ENCODE measurements at regions not wholly inside any gene's neighbourhood (a gene's known extent, or its start where the extent isn't known, plus 50 kb on each side); places are given as distances from the start of the nearest gene placed in this dataset.
"Not testable (repeated sequence)": the region's sequence is repeated elsewhere in the genome, so short reads cannot be mapped to it uniquely, and the experiment has no call there.

DNA sequence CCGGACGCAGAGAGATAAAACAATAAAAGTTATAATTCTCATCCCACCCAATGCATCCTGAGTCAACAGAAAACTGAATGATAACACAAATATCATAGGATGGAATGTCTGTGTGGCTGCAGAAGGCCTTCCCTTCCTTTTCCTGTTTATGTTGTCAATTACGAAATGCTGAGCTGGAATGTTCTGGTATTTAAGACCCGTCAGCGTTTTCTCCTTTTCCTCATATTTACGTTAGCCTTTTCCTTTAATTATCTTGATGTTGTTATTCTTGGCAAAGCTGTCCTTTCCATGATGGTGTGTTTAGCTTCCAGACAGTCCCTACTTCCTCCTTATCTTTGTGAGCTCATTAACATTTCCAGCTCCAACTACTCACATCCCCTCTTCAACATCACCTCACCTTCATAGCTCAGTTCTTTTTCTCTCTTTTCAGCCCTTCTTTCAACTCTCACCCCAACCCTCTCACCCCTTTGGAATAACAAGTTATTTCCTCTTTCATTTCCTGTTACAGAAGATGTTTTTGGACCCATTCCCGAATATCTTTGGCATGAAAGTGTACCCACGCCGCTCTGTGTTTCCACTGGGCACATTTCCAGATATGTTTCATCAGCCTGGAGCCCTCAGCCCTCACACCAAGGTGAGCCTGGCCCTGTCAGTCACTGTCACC, 221.6 kb downstream of the NR2F1-AS1 start:
- peak in 2 of 4 donors; percentile 53 to 54 for DNase-seq (ENCODE audit: low read depth in 4 of 4, low spot score in 3 of 4)

- DNase-seq (ENCODE audit: low read depth in 4 of 4, low spot score in 3 of 4) = no peak
Measured at GRCh38 chr5:93358176-93358575, 222.8 kb downstream of the NR2F1-AS1 start.

DNA sequence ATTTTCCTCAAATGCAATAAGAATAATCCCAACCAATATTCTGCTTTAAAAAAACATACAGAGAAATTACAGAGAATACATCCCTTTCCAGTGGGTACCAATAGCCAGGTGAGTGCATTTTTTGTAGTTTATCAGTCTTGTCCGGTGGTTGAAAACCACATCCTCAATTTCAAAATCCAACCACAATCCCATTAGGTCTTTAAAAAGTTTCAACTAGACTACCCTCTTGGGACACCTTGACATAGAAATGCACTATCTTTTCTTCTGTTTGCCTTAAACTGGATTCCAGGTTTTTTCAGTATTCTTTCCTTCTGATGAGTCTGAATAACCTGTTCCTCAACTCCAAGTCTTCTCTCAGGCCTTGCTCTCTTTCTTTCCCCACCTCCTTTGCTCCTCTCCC, 223.3 kb downstream of the NR2F1-AS1 start:
- no peak for DNase-seq (ENCODE audit: low read depth in 4 of 4, low spot score in 3 of 4)

DNA sequence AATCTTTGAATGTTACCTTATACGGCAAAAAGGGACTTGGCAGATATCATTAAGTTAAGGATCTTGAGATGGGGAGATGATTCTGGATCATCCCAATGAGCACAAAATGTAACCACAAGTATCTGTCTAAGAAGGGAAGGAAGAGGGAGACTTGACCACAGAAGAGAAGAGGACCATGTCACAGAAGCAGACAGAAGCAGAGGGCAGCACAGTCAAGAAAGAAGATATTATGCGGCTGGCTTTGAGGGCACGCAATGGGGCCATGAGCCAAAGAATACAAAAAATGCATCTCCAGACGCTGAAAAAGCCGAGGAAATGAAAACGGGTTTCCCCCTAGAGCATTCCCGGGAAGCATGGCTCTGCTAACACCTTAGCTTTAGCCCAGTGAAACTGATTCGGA, 225.3 kb downstream of the NR2F1-AS1 start:
- DNase-seq (ENCODE audit: low read depth in 4 of 4, low spot score in 3 of 4) = no peak

DNA sequence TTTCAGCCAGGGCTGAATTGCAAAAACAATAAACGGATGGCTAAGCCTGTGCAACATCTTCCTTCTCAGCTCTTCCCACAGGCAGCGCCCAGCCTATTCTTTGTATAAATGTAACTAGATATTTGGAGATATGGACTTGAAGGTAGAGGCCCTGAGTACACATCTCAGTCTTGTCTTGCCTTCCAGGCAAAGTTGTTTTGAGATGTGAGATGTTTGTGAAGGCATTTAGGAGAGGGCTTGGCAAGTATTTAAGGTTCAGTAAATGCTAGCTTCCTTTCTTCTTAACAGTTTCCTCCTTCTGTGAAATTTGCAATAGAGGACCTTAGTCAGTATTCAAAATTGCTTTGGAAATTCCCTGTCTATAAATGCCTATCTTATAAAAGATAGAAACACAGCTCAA, 228.8 kb downstream of the NR2F1-AS1 start:
- DNase-seq (ENCODE audit: low read depth in 4 of 4, low spot score in 3 of 4) = no peak

GRCh38 chr5:93349613-93350012, 231.4 kb downstream of the NR2F1-AS1 start:
- DNase-seq (ENCODE audit: low read depth in 4 of 4, low spot score in 3 of 4) = no peak

- no peak for DNase-seq (ENCODE audit: low read depth in 4 of 4, low spot score in 3 of 4)
Measured at GRCh38 chr5:93348231-93348630, 232.8 kb downstream of the NR2F1-AS1 start.

DNA sequence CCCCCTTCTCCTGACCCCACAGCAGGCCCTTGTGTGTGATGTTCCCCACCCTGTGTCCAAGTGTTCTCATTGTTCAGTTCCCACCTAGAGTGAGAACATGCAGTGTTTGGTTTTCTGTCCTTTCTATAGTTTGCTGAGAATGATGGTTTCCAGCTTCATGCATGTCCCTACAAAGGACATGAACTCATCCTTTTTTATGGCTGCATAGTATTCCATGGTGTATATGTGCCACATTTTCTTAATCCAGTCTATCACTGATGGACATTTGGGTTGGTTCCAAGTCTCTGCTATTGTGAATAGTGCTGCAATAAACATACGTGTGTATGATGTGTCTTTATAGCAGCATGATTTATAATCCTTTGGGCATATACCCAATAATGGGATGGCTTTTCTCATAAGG, 234.2 kb downstream of the NR2F1-AS1 start:
- not testable (repeated sequence) for DNase-seq (ENCODE audit: low read depth in 4 of 4, low spot score in 3 of 4)

GRCh38 chr5:93346301-93346700, 234.7 kb downstream of the NR2F1-AS1 start:
- DNase-seq (ENCODE audit: low read depth in 4 of 4, low spot score in 3 of 4) = no peak

DNA sequence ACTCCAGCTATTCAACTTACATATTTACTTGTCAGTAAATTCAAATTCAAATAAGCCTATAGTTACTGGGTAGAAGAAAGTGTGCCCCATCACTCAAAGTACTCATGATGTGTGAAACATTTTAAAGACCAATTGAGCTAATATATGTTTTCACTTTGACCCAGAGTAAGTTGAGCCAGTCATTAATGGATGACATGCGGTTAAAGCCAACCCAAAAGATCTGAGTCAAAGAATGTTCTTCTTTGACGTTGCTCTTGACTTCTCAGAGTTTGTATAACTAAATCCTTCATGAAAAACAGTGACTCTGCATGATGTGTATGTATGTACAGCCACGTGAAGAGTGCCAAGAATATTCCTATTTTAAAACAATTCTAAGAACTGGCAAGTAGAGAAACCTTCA, 237.4 kb downstream of the NR2F1-AS1 start:
- no peak for DNase-seq (ENCODE audit: low read depth in 4 of 4, low spot score in 3 of 4)

DNA sequence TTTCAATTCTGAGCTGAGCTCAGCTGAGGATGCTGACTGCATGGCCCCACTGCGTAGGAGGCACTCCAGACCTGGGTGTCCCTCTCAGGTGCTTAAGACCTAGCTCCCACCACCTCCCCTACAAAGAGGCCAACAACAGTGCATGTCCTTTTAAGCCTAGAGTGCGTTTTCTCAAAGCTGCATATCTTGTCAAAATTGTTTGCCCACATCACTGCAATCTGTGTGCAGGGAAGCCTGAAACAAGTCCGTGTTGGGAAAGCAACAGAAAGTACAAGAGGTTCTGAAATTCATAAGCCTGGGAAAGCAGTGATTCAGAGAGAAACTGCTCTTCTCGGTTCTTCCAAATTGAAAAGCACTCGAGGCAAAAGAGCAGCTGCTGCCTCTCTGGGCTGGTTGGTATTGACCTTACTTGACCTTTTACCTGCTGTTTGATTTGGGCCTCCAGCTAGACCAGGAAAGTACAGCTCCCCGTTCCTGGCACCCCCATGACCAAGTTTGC, 238.4 kb downstream of the NR2F1-AS1 start:
- DNase-seq (ENCODE audit: low read depth in 4 of 4, low spot score in 3 of 4) = no peak

DNA sequence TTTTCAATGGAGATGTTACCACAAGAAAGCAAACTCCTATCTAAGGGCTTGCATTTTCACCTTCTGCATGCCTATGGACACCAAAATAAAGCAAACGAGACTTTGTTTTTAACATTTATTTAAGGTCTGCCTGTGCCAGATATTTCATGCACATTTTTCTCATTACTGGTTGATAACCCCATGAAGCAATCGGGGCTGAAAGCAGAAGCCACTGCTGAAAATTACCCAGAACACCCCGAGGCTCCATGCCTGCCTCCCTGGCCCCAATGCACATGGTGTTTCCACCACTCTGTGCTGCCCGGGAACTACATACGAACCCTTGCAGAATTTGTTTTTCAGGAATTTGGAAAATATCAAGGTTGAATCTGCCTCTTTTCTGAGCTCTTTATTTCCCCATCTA, 240.1 kb downstream of the NR2F1-AS1 start:
- no peak for DNase-seq (ENCODE audit: low read depth in 4 of 4, low spot score in 3 of 4)

DNA sequence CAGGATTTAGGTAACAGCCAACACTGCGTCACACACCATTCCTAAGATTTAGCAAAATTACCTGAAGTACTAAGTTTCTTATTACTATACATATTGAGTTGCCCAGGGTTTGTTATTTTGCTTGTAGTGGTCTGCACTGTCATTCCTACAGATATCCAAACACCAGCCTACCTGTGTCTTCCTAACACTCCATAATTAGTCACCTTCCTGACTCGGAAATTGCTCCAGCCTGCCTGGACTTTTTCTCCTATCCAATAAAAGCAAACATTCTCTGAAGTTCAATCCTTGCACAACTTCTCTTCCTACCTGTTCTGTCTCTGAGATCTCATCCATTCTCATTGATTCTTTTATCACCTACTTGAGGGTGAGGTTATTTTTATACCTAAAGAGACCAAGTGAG, 243.9 kb downstream of the NR2F1-AS1 start:
- DNase-seq (ENCODE audit: low read depth in 4 of 4, low spot score in 3 of 4) = no peak

- DNase-seq (ENCODE audit: low read depth in 4 of 4, low spot score in 3 of 4) = no peak
Measured at GRCh38 chr5:93336330-93337110, 244.5 kb downstream of the NR2F1-AS1 start.

GRCh38 chr5:93331863-93332262, 249.2 kb downstream of the NR2F1-AS1 start:
- no peak for DNase-seq (ENCODE audit: low read depth in 4 of 4, low spot score in 3 of 4)

DNA sequence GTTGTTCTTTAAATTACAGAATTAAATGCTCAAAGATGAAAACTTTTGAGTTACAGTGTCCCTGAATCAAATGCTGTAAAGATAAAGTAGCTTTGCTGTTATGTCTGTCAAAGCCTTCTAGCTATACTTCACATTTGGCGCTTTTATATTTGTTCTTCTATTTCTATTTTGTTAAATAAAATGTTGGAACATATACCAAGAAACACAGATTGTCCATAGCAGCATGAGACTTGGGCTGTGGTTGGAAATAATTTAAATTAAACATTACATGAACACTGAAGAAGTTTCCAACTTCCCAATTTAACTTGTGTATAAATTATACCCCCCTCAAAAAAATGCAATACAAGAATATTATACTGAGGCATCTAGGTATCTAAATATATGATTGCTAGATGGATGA, 249.8 kb downstream of the NR2F1-AS1 start:
- DNase-seq (ENCODE audit: low read depth in 4 of 4, low spot score in 3 of 4) = no peak

DNA sequence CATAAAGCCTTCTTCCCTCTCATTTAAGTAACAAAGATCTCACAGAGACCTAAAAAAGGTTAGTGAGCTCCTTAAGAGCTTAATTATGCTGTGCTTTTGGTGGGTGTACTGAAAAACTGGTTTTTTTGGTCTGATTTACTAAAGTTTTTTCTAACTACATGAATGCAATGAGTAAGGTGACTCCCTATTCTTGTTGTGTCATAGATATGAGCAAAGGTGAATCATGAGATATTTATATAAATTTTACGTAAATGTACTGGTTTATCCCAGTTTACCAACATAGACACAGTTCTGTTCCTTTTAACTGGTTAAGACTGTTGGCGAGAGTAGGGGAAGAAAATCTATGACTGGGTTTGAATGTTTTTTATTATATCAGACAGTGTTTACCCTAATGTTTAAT, 250.5 kb downstream of the NR2F1-AS1 start:
- DNase-seq (ENCODE audit: low read depth in 4 of 4, low spot score in 3 of 4) = no peak

DNA sequence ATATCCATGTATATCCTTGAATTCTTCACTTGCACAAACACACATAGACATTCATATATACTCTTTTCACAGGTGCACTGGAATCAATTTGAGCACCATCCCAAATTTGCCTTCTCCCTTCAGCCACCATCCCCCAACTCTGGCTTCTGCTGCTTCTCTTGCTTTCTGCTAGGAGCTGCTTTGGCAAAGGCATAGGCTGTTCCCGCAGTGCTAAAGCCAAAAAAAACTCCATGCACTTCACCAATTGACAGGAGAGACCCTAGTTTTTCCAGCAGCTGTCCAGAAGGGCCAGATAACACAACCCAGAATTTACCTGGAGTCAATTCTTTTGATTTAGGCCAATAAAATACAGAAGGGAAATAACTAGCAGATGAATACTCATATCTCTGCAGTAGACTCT, 251.3 kb downstream of the NR2F1-AS1 start:
- no peak for DNase-seq (ENCODE audit: low read depth in 4 of 4, low spot score in 3 of 4)

DNA sequence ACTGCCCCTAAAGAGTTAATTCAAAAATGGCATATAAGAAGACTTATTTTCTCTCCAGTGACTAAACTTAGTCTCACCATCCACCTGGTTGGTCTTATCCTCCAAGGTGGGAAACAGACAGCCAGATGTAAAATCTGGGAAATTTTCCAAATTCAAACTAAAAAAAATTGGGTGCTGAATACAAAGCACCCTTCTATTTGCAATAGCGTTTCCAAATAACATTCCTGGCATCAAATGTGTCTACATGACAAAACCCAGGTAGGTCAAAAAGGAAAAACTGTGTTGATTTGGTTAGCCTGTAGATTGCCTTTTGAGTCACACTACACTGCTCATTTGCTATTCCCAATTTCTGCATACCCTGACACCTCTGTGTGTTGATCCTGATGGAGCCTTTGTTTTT, 252.2 kb downstream of the NR2F1-AS1 start:
- no peak for DNase-seq (ENCODE audit: low read depth in 4 of 4, low spot score in 3 of 4)

GRCh38 chr5:93327605-93328004, 253.4 kb downstream of the NR2F1-AS1 start:
- DNase-seq (ENCODE audit: low read depth in 4 of 4, low spot score in 3 of 4) = no peak

GRCh38 chr5:93325946-93326345, 255.1 kb downstream of the NR2F1-AS1 start:
- no peak for DNase-seq (ENCODE audit: low read depth in 4 of 4, low spot score in 3 of 4)

All from left renal pelvis (tissue), 4 donors.